Type B pancreatic cell (in vitro differentiated cells): ENCODE measurements at regions not wholly inside any gene's neighbourhood (a gene's known extent, or its start where the extent isn't known, plus 50 kb on each side); places are given as distances from the start of the nearest gene placed in this dataset.

Experiments used
- DNase-seq: peaks from one replicate; pipeline ENCODE4 v3.0.0; 2021; ENCODE audit warnings: mixed read lengths; ENCODE audit not compliant: unreplicated experiment; ENCODE audit errors: extremely low spot score
- H3K27ac Mint-ChIP-seq: 2 replicates; pipeline ENCODE4 v1.8.0; 2021; ENCODE audit warnings: mild to moderate bottlenecking, mixed read lengths
- H3K27me3 Mint-ChIP-seq: 2 replicates; pipeline ENCODE4 v1.8.0; 2021; ENCODE audit warnings: mixed read lengths
- H3K36me3 Mint-ChIP-seq: 2 replicates; pipeline ENCODE4 v1.8.0; 2021; ENCODE audit warnings: mixed read lengths
- H3K4me1 Mint-ChIP-seq: one replicate; pipeline ENCODE4 v1.8.0; 2021; ENCODE audit warnings: mixed read lengths; ENCODE audit not compliant: unreplicated experiment
- H3K4me3 Mint-ChIP-seq: 2 replicates; pipeline ENCODE4 v1.8.0; 2021; ENCODE audit warnings: mild to moderate bottlenecking, mixed read lengths
- H3K9me3 Mint-ChIP-seq: 2 replicates; pipeline ENCODE4 v1.8.0; 2021; ENCODE audit warnings: mixed read lengths
- TF ChIP-seq, protein P1 (sequence below): fragments of 200-600 bp; sonication (generic); conservative IDR thresholded peaks from 2 replicates; pipeline ENCODE4 v1.5.0; 2021; ENCODE audit warnings: antibody characterized with exemption, mild to moderate bottlenecking

DNA sequence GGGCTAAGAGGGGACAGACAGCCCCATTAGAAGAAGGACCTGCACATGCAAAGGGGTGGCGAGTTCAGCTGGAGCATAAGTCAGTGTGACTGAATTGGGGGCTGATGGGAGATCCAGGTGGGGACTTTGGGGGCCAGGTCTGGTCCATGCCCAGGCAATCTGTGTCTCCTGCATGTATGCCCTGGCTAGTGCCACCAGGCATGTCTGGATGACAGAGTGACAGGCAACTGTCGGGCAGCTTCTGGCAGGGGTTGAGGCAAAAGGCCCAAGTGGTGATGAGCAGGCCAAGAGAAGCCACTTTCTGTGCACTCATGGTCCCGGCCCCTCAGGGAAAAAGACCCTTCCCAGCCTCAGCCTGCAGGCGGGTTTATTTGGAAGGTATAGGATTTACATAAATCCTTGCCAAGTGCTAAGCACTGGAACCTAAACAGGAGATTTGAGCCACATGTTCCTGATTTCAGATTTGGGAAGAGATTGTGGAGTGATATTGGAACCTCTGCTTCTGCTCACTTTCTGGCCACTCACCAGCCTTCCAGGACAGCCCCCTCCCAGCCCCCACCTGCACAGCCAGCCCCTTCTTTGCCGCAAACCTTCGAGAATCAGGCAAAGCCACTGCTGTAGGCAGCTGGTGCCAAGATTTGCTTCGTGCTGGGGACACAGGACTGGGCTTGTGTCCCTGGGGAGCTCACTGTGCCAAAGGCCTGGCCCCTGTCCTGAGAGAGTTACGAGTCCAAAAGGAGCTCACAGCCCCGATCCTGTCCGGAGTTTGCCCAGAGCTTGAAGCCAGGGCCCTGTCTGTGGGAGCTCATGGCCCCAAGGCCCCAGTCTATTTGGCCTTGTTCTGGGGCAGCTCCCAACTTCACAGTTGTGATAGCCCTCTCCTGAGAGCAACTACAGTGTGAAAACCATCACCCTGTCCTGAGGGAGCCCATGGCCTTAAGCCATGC, 232.5 kb upstream of the RTL1 start:
- TF ChIP-seq, protein P1, sequence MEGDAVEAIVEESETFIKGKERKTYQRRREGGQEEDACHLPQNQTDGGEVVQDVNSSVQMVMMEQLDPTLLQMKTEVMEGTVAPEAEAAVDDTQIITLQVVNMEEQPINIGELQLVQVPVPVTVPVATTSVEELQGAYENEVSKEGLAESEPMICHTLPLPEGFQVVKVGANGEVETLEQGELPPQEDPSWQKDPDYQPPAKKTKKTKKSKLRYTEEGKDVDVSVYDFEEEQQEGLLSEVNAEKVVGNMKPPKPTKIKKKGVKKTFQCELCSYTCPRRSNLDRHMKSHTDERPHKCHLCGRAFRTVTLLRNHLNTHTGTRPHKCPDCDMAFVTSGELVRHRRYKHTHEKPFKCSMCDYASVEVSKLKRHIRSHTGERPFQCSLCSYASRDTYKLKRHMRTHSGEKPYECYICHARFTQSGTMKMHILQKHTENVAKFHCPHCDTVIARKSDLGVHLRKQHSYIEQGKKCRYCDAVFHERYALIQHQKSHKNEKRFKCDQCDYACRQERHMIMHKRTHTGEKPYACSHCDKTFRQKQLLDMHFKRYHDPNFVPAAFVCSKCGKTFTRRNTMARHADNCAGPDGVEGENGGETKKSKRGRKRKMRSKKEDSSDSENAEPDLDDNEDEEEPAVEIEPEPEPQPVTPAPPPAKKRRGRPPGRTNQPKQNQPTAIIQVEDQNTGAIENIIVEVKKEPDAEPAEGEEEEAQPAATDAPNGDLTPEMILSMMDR = no peak
- DNase-seq = no peak
- Mint-ChIP-seq H3K4me3 (no peak overlapping the region), H3K9me3 (peaks cover 7% of the 10 kb centered on the region), H3K27me3 (peaks cover 5% of the 10 kb centered on the region), H3K36me3 (no peaks in the 10 kb centered on the region), H3K4me1 (no peaks in the 10 kb centered on the region), H3K27ac (no peak overlapping the region)

DNA sequence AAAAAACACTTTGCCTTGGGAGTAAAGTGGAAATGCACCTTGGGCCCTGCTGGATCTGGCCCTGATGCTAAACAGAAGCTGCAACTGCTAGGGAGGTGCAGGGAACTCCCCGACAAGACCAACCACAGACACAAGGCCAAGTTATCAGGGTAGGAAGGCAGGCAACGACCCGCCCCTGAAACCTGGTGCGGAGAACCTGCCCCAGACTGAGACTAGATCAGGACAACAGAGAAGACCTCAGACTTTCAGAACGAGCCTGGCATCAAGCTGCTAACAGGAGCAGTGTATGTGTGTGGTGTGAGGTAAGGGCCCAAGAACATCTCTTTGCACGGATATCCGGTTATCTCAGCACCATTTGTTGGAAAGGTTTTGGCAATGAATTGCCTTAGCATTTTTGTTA, 233.7 kb upstream of the RTL1 start:
- Mint-ChIP-seq H3K27ac (no peak overlapping the region), H3K4me3 (no peak overlapping the region), H3K27me3 (no peaks in the 10 kb centered on the region), H3K4me1 (no peaks in the 10 kb centered on the region), H3K36me3 (no peaks in the 10 kb centered on the region), H3K9me3 (peaks cover 14% of the 10 kb centered on the region)
- no peak for DNase-seq
- TF ChIP-seq, protein P1 = no peak

DNA sequence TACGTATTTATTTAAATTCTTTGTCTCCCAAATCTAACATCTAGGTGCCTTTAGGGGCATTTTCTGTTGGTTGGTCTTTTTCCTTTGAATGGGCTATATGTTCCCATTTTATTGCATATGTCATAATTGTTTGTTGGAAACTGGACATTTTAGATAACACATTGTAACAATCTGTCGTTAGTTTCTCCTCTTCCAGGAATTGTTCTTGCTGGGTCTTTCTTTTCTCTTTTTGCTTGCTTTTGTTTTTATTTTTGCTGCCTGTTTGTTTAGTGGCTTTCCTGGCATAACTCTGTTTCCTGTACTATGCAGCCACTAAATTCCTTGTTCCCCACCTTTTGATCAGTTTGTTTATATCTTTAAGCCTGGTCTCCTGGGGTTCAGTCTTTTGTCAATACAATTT, 244.3 kb upstream of the RTL1 start:
- TF ChIP-seq, protein P1 = no peak
- Mint-ChIP-seq H3K36me3 (peaks cover 4% of the 10 kb centered on the region), H3K9me3 (peaks cover 10% of the 10 kb centered on the region), H3K4me1 (no peaks in the 10 kb centered on the region), H3K4me3 (no peak overlapping the region), H3K27me3 (peaks cover 3% of the 10 kb centered on the region), H3K27ac (no peak overlapping the region)
- DNase-seq = no peak

DNA sequence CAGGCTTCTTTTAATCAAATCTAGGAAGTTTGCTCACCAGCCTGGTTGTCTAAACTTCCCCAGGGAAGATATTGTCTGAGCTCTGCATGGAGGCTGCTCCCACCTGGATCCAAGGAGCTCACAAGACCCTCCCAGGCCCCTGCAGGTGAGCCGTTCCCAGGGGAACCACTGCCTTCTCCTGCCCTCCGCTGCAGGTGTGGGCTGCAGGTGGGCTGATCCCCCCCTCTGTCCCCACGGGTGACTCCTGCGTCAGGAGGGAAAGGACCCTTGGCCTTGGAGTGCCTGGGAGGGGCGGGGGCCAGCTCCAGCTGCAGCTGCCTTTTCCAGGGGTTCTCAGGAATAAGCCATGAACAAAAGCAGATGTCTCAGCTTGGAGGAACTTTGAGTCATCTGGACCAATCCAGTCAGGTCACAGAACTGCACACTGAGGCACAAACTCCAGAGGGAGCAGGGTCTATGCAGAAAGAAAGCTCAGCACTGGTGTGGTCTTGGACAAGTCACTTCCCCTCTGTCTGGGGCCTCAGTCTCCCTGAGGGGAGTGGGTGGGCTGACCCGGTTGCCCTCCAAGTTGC, 246.6 kb upstream of the RTL1 start:
- no peak for DNase-seq
- Mint-ChIP-seq H3K27me3 (peaks cover 10% of the 10 kb centered on the region), H3K9me3 (peaks cover 10% of the 10 kb centered on the region), H3K36me3 (no peaks in the 10 kb centered on the region), H3K4me3 (no peak overlapping the region), H3K4me1 (no peaks in the 10 kb centered on the region), H3K27ac (no peak overlapping the region)
- TF ChIP-seq, protein P1 = no peak

DNA sequence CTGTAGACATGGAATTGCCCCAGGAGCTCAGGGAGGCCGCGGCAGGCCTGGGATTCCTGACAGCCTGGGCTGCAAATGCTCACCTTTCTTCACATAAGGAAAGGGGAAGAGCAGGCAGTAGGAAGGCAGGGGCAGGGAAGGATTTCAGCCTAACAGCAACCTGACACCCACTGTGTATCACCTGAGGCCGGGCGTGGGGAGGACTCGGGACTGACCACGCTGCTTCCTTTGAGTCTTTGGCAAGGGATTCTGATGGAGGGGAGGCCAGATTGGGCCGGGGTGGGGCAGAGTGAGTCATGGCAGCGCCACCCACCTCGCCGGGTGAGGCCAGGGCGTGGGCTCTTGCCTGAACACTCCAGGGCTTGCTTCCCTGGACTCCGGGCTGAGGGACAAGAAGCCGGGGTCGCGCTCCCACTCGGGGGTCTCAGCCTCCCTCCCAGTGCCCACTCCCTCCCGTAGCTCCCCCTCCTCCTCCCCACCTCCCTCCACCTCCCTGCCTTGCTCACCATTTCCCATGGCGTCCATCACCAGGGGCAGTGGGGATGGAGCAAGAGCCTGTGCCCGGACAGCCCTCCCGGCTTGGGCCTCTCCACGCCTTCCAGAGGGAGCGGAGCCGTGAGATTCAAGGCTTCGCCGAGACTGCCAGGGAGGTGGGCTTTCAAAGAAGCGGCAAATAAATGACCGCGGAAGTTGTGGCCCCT, 247.9 kb upstream of the RTL1 start:
- Mint-ChIP-seq H3K4me3 (no peak overlapping the region), H3K4me1 (no peaks in the 10 kb centered on the region), H3K36me3 (no peaks in the 10 kb centered on the region), H3K27me3 (peaks cover 17% of the 10 kb centered on the region), H3K9me3 (peaks cover 10% of the 10 kb centered on the region), H3K27ac (no peak overlapping the region)
- no peak for DNase-seq
- TF ChIP-seq, protein P1 = no peak
